GM10248 (cell line): ENCODE measurements at regions not wholly inside any gene's neighbourhood (a gene's known extent, or its start where the extent isn't known, plus 50 kb on each side); places are given as distances from the start of the nearest gene placed in this dataset.

Source experiments
- CTCF ChIA-PET: fragments of 300-600 bp; sonication (Branson Sonifier 250); formaldehyde crosslinking; extraction: SDS; loops from one replicate; lab custom pipeline; 2021; ENCODE audit warnings: antibody characterized with exemption; lab: Yijun Ruan, JAX
- POLR2A ChIA-PET: fragments of 350-650 bp; sonication (Branson Sonifier 250); formaldehyde crosslinking; extraction: SDS; loops from one replicate; lab custom pipeline; 2020; ENCODE audit warnings: antibody characterized with exemption; lab: Yijun Ruan, JAX
- DNase-seq: peaks from one replicate; pipeline ENCODE4 v3.0.0; 2012; ENCODE audit errors: extremely low spot score
- CTCF ChIP-seq: IDR thresholded peaks from 2 replicates; pipeline ENCODE4 v1.5.1; 2012; ENCODE audit warnings: mild to moderate bottlenecking, low read depth; ENCODE audit errors: extremely low read depth, missing control alignments, control extremely low read depth

- TF ChIP-seq CTCF: no peak
- ChIA-PET CTCF (no interaction called here), POLR2A (no interaction called here)
- DNase-seq: no peak
These were observed 336.1 kb upstream of the BOD1L1 start for GRCh38 chr4:13963601-13964000.

DNA sequence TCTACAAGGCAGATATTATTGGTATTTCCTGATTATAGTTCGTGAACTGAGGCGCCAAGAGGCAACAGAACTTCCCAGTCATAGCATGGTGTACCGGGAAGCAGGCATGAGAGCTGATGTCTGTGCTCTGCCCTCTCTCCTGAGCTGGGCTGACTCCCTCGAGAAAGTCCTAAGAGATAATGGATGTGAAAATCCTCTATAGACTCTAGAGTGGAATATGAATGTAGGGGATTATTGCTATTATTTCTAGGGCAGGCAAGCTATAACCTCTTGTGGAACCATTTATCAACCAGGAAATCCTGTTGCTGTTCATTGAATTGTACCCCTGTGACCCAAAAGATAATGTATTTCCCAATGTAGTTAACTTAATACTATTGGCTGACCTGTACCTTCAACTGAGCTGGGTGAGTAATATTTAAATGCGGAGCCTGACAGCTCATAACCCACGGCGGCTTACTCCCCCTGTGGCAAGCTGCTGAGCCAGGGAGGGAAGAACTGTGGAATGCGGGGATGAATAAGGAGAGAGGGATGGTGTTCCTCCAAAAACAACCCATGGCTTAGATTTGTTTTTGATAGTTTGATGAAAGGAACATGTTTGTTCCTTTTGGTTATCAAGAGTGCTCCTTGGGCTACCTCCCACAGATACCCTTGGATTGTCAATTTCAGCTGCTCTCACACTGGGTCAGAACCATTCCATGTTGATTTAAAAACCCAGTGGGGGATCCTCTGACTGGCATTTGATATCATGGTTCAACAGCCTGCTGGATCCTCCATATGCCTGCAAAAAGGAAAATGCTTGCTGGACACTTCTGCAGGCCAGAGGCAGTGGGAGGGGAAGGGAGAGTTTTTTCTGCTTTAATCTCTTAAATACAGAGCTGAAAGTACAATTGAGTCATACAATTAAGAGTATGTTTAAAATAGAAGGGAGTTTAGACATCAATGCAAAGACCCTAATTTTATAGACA, 339.0 kb upstream of the BOD1L1 start:
- TF ChIP-seq CTCF: no peak
- ChIA-PET CTCF (interaction anchor here (1.2 kb wide), 1 partner anchor 14 kb away, joined by 4 read pairs; no protein-coding TSS in a partner anchor), POLR2A (no interaction called here)
- no peak for DNase-seq

GRCh38 chr4:13968723-13969122, 341.2 kb upstream of the BOD1L1 start:
- DNase-seq: no peak
- TF ChIP-seq CTCF: no peak
- ChIA-PET POLR2A (no interaction called here), CTCF (no interaction called here)

GRCh38 chr4:13970349-13970748, 342.8 kb upstream of the BOD1L1 start:
- POLR2A ChIA-PET: no interaction called here
- CTCF ChIA-PET: no interaction called here
- no peak for TF ChIP-seq CTCF
- no peak for DNase-seq

DNA sequence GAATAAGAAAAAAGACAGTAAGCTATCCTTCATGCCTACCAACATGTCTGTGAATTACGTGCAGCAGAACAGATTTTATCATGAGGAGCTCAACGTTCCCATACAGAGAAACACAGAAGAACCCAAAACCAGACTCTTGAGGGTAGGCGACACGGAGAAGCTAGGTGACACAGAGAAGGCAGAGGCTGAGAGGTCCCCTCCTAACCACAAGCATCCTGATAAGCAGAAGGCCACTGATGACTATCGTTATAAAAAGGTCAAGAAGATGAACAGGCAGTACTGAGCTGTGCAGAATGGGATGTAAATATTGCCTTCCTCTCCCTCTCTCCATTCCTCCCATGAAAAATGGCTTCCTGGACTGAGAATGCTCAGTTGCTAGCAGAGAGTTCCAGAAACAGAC, 350.2 kb upstream of the BOD1L1 start:
- ChIA-PET POLR2A (no interaction called here), CTCF (interaction anchor here (0.9 kb wide), 1 partner anchor 17 kb away, joined by 3 read pairs; no protein-coding TSS in a partner anchor)
- no peak for TF ChIP-seq CTCF
- DNase-seq: no peak

DNA sequence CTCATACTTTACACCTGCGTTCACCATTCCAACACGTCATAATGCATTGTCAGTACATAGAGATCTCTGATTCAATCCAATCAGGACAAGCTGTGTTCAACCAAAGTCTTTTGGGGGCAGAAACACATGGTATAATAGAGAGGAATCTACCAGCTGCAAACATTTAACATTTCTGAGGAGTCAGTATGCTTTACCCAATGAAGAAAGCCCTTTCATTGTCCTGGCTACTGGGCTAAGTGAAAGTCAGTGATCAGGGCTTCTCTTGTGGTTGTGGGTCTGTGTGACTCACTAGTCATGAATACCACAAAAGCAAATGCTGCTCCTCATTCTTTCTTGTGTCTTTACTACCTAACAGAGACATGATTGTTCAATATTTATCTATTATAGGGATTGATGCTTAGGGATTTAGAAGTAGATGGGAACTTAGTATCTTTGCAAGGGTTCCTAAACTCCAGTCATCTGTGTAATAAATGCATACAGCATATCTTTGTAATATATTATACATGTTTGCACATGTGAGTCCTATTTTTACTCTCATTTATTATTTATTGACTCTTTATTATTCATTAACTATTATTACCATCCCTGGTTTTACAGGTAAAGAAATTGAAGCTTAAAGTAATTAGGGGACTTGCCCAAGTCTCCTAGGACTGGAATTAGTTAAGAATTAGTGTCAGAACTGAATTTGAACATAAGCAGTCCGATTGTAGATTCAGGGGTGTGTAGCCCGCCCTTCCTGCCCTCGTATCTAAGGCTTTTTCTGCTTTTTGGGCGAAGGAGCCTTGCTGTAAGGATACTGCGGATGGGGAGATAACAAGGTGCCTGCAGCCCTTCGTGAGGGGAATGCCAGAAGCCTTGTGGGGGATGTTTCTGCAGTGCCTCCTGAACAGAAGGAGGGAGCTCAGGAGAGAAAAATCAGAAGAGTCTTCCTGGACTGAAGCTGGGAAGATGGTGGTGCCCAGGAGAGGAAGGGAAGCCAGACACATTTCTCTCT, 353.1 kb upstream of the BOD1L1 start:
- TF ChIP-seq CTCF: no peak
- ChIA-PET CTCF (interaction anchor here (1.3 kb wide), 1 partner anchor 12 kb away, joined by 4 read pairs; no protein-coding TSS in a partner anchor), POLR2A (no interaction called here)
- DNase-seq: no peak
